GM13976 (cell line): ENCODE measurements at regions not wholly inside any gene's neighbourhood (a gene's known extent, or its start where the extent isn't known, plus 50 kb on each side); places are given as distances from the start of the nearest gene placed in this dataset.
A peak's percentile ranks its signal among the peaks of the same experiment; 100 is the strongest.

Source experiments
- DNase-seq: peaks from one replicate; pipeline ENCODE4 v3.0.0; 2012; ENCODE audit warnings: low spot score
- CTCF ChIP-seq: IDR thresholded peaks from 2 replicates; pipeline ENCODE4 v1.5.1; 2012; ENCODE audit warnings: borderline replicate concordance, mild to moderate bottlenecking; ENCODE audit not compliant: insufficient read depth; ENCODE audit errors: extremely low read depth, missing control alignments, control extremely low read depth
- in situ Hi-C: fragments of 300-500 bp; cut with MboI; formaldehyde crosslinking; loops from one replicate; pipeline ENCODE4 v1.12.0; 2022; ENCODE audit warnings: low sequenced_read_pairs, mixed read lengths, inconsistent platforms; ENCODE audit not compliant: unreplicated experiment

GRCh38 chr3:153001210-153002078 is 160.6 kb upstream of the RAP2B start:
- DNase-seq, result no peak
- in situ Hi-C loops, result no loop called here
- TF ChIP-seq CTCF, result no peak

- in situ Hi-C loops, result no loop called here
- no peak for DNase-seq
- TF ChIP-seq CTCF, result no peak
Measured at GRCh38 chr3:153003441-153003840, 158.6 kb upstream of the RAP2B start.

GRCh38 chr3:153003862-153004261 is 158.2 kb upstream of the RAP2B start:
- no peak for TF ChIP-seq CTCF
- no peak for DNase-seq
- in situ Hi-C loops, result no loop called here

- no peak for TF ChIP-seq CTCF
- DNase-seq, result no peak
- in situ Hi-C loops, result no loop called here
Measured at GRCh38 chr3:153008226-153008625, 153.8 kb upstream of the RAP2B start.

DNA sequence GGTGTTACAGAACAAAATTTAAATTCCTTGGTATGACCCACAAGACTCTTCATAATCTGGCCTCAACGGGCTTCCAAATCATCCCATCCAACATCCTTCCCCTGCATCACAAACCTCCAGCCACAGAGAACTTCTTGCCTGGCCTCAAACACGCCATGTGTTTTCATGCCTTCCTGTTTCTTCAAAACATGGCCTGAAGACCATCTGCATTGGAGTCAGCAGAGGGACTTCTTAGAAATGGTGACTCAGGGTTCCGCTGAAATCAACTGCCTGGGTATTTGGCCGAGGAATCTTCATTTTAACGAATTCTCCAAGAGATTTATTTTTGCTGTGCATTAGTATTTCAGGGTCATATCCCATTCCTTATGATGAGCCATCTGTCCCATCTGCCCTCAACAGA is 138.1 kb upstream of the RAP2B start:
- TF ChIP-seq CTCF, result no peak
- DNase-seq, result no peak
- in situ Hi-C loops, result no loop called here

GRCh38 chr3:153026026-153026425 is 136.0 kb upstream of the RAP2B start:
- in situ Hi-C loops, result loop anchor here (25.0 kb wide), 3 partner anchors 261 to 736 kb away; no protein-coding TSS in a partner anchor
- TF ChIP-seq CTCF, result peak; percentile 14
- DNase-seq, result peak; percentile 24
